Breast epithelium (tissue), 3 donors: ENCODE measurements at regions not wholly inside any gene's neighbourhood (a gene's known extent, or its start where the extent isn't known, plus 50 kb on each side); places are given as distances from the start of the nearest gene placed in this dataset.

Experiments
- POLR2A ChIP-seq: fragments of 450-650 bp; IDR thresholded peaks from one replicate; pipeline ENCODE4 v1.6.1; 2016; ENCODE audit warnings: antibody characterized with exemption, mild to moderate bottlenecking, moderate library complexity
- POLR2AphosphoS5 ChIP-seq, 3 donors: sonication (generic); formaldehyde crosslinking; IDR thresholded peaks; one replicate each; pipeline ENCODE4 v1.6.1; 2017; ENCODE audit warnings: antibody characterized with exemption in 3 of 3
- TF ChIP-seq, protein P1 (sequence below), 3 donors: fragments of 450-650 bp; IDR thresholded peaks; one replicate each; pipeline ENCODE4 v1.5.1; 2016 to 2017; ENCODE audit warnings: antibody characterized with exemption in 3 of 3, mild to moderate bottlenecking in 3 of 3, moderate library complexity in 3 of 3

DNA sequence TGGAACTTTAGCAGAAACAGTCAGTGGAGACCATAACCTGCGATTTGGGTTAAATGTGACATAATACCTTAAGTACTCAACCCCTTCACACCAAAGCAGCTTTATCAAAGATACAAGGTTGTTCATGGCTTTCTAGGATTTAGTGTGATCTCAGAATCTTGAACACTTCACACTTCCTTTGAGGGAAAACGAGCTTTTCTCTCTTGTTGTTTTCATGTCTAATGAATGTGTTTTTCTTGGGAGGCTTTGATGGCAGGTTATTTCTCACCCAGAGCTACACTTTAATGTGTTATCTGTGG, 437.0 kb downstream of the TMEM232 start:
- TF ChIP-seq, protein P1, sequence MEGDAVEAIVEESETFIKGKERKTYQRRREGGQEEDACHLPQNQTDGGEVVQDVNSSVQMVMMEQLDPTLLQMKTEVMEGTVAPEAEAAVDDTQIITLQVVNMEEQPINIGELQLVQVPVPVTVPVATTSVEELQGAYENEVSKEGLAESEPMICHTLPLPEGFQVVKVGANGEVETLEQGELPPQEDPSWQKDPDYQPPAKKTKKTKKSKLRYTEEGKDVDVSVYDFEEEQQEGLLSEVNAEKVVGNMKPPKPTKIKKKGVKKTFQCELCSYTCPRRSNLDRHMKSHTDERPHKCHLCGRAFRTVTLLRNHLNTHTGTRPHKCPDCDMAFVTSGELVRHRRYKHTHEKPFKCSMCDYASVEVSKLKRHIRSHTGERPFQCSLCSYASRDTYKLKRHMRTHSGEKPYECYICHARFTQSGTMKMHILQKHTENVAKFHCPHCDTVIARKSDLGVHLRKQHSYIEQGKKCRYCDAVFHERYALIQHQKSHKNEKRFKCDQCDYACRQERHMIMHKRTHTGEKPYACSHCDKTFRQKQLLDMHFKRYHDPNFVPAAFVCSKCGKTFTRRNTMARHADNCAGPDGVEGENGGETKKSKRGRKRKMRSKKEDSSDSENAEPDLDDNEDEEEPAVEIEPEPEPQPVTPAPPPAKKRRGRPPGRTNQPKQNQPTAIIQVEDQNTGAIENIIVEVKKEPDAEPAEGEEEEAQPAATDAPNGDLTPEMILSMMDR (IDR thresholded peaks at IDR 0.05), result no peak
- TF ChIP-seq POLR2A, result no peak
- TF ChIP-seq POLR2AphosphoS5 (IDR thresholded peaks at IDR 0.05), result no peak
